ENCODE measurements at regions not wholly inside any gene's neighbourhood (a gene's known extent, or its start where the extent isn't known, plus 50 kb on each side); places are given as distances from the start of the nearest gene placed in this dataset.
A peak's percentile ranks its signal among the peaks of the same experiment; 100 is the strongest.

DNA sequence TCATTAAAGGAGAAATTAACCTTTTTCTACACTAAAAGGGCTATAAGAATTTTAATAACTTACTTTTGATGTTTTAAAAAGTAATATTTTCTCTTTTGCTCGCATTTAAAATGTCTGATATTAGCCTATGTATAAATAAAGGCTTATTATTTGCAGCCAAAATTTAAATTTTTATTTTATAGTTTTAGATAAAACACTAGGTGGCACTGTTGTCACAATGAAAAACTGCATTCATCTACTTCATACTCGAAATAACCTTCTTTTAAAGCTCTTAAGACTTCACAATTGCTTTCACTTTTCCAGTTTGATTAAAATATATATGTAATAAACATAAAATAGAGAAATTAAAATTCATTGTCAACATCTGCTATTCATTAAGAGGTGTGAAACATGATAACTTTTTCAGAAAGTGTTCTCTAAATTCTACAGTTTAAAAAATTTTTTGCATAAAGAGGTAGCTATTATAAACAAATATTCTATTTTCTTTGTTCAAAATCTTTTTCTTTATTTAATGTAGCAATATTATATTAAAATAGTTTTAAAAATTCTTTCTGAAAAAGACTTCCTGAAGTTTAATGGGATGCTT, 78.8 kb upstream of the DEFB112 start:
- H3K27me3 ChIP-seq = no peaks in the 10 kb centered on the region
- no peak overlapping the region for H3K4me3 ChIP-seq
- no peak for ATAC-seq
- TF ChIP-seq CTCF (IDR thresholded peaks at IDR 0.05 in 4 of 5, conservative IDR thresholded peaks at IDR 0.05 in 1 of 5) (peak in 2 of 5 experiments; percentile 37 to 57), POLR2A (IDR thresholded peaks at IDR 0.05) (no peak)
- intact Hi-C loops (cut with DNase I; ENCODE audit: low total_unique reads) (no loop called here), in situ Hi-C loops (cut with MboI; ENCODE audit: low sequenced_read_pairs in 4 of 4) (loop anchor here in 2 of 4 donors (10.0 to 25.0 kb wide), 2 partner anchors 476 to 484 kb away; no protein-coding TSS in a partner anchor)
- no peaks in the 10 kb centered on the region for H3K4me1 ChIP-seq
- no peak overlapping the region for H3K27ac ChIP-seq
- H3K36me3 ChIP-seq = no peaks in the 10 kb centered on the region
- no peaks in the 10 kb centered on the region for H3K9me3 ChIP-seq
- DNase-seq = no peak

DNA sequence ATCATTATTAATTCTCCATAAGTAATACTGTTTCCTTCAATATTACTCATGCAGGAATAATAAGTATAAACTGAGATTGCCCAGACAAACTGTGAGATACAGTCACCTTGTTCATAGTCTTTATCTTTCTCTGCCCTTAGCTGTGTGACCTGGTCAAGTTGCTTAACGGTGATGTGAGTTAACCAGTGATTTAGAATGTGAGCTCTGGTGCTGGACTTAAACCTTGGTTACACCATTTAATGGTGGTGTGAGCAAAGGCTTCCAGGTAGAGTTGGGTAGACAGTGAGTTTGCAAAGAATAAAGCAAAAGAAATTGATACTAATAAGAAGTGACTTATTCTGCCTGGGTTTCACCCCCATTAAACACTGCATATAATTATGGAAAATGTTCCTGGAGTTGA, 86.2 kb upstream of the DEFB112 start:
- no peaks in the 10 kb centered on the region for H3K36me3 ChIP-seq
- H3K27me3 ChIP-seq = no peaks in the 10 kb centered on the region
- no peak for TF ChIP-seq POLR2A (IDR thresholded peaks at IDR 0.05)
- TF ChIP-seq CTCF (IDR thresholded peaks at IDR 0.05 in 4 of 5, conservative IDR thresholded peaks at IDR 0.05 in 1 of 5) = no peak
- no peak for DNase-seq
- H3K9me3 ChIP-seq = no peaks in the 10 kb centered on the region
- no peak overlapping the region for H3K4me3 ChIP-seq
- no peak for ATAC-seq
- H3K4me1 ChIP-seq = no peaks in the 10 kb centered on the region
- no peak overlapping the region for H3K27ac ChIP-seq
- intact Hi-C loops (cut with DNase I; ENCODE audit: low total_unique reads) (no loop called here), in situ Hi-C loops (cut with MboI; ENCODE audit: low sequenced_read_pairs in 4 of 4) (loop anchor here in 1 of 4 donors (25.0 kb wide), 1 partner anchor 476 kb away; no protein-coding TSS in a partner anchor)

DNA sequence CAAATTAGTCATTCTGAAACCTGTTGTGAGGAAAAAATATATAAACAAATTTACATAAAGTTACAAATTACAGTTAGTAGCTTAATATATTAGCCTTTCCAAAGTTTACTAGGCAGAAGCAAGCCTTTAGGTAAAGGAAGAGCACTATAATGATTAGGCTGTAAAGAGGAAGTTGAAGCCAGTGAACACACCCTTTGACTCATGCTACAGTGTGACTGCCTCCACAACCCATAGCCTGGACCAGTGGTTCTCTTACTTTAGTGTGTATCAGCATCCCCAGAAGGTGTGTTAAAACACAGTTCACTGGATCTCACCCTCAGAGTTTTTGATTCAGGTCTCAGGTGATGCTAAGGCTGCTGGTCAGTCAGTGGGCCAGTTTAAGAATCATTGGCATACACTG, 91.4 kb upstream of the DEFB112 start:
- intact Hi-C loops (cut with DNase I; ENCODE audit: low total_unique reads) (no loop called here), in situ Hi-C loops (cut with MboI; ENCODE audit: low sequenced_read_pairs in 4 of 4) (loop anchor here in 1 of 4 donors (25.0 kb wide), 1 partner anchor 471 kb away; no protein-coding TSS in a partner anchor)
- H3K36me3 ChIP-seq = no peaks in the 10 kb centered on the region
- ATAC-seq = no peak
- H3K27ac ChIP-seq = no peak overlapping the region
- no peak for TF ChIP-seq POLR2A (IDR thresholded peaks at IDR 0.05)
- no peaks in the 10 kb centered on the region for H3K27me3 ChIP-seq
- no peaks in the 10 kb centered on the region for H3K9me3 ChIP-seq
- no peak overlapping the region for H3K4me3 ChIP-seq
- DNase-seq = no peak
- H3K4me1 ChIP-seq = no peaks in the 10 kb centered on the region

- TF ChIP-seq CTCF (IDR thresholded peaks at IDR 0.05 in 4 of 5, conservative IDR thresholded peaks at IDR 0.05 in 1 of 5) (no peak), POLR2A (IDR thresholded peaks at IDR 0.05) (no peak)
- intact Hi-C loops (cut with DNase I; ENCODE audit: low total_unique reads) = no loop called here
- Histone ChIP-seq H3K27me3 (no peaks in the 10 kb centered on the region), H3K9me3 (no peaks in the 10 kb centered on the region), H3K4me3 (no peak overlapping the region), H3K36me3 (no peaks in the 10 kb centered on the region), H3K27ac (no peak overlapping the region), H3K4me1 (no peaks in the 10 kb centered on the region)
- ATAC-seq (no peak), DNase-seq (no peak)
- in situ Hi-C loops (cut with MboI; ENCODE audit: low sequenced_read_pairs in 4 of 4) = loop anchor here in 1 of 4 donors (25.0 kb wide), 1 partner anchor 469 kb away; no protein-coding TSS in a partner anchor
These were observed 93.4 kb upstream of the DEFB112 start for GRCh38 chr6:50143011-50143719.

GRCh38 chr6:50145125-50145524, 95.4 kb upstream of the DEFB112 start:
- in situ Hi-C loops (cut with MboI; ENCODE audit: low sequenced_read_pairs in 4 of 4) = loop anchor here in 1 of 4 donors (25.0 kb wide), 1 partner anchor 467 kb away; no protein-coding TSS in a partner anchor

More at GRCh38 chr6:50145125-50145524, 95.4 kb upstream of the DEFB112 start:
- H3K27me3 ChIP-seq = no peaks in the 10 kb centered on the region
- no peaks in the 10 kb centered on the region for H3K36me3 ChIP-seq
- no peak overlapping the region for H3K27ac ChIP-seq
- ATAC-seq (no peak), DNase-seq (no peak)
- H3K4me1 ChIP-seq = no peaks in the 10 kb centered on the region
- no peak overlapping the region for H3K4me3 ChIP-seq
- no peaks in the 10 kb centered on the region for H3K9me3 ChIP-seq
- intact Hi-C loops (cut with DNase I; ENCODE audit: low total_unique reads) = no loop called here
- TF ChIP-seq CTCF (IDR thresholded peaks at IDR 0.05 in 4 of 5, conservative IDR thresholded peaks at IDR 0.05 in 1 of 5) (no peak), POLR2A (IDR thresholded peaks at IDR 0.05) (no peak)
